HG02798 (cell line): ENCODE measurements at regions not wholly inside any gene's neighbourhood (a gene's known extent, or its start where the extent isn't known, plus 50 kb on each side); places are given as distances from the start of the nearest gene placed in this dataset.
"Not testable (repeated sequence)": the region's sequence is repeated elsewhere in the genome, so short reads cannot be mapped to it uniquely, and the experiment has no call there.

Experiments used
- ATAC-seq: cut with Tn5 transposase; IDR thresholded peaks from one replicate; pipeline ENCODE4 v1.9.1; 2021; ENCODE audit warnings: mild to moderate bottlenecking; ENCODE audit not compliant: unreplicated experiment, poor library complexity

DNA sequence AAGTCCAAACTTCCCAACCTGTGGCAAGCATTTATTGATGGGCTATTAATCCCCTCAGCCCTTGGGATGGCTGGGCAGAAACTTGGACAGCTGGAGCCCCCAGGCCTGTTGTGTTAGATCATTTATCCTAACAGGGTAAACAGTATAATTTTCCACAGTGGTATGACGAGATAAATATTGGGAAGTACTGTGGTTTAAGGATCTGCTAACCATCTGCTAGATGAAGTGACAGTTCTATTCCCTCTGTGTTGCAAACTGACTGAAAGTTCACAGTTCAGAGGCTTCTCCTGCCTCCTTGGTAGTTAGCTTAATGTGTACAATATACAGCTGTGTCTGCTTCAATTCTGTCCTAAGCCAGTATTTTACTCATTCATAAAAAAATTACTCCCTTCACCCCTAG is 127.5 kb upstream of the CHODL start:
- no peak for ATAC-seq

DNA sequence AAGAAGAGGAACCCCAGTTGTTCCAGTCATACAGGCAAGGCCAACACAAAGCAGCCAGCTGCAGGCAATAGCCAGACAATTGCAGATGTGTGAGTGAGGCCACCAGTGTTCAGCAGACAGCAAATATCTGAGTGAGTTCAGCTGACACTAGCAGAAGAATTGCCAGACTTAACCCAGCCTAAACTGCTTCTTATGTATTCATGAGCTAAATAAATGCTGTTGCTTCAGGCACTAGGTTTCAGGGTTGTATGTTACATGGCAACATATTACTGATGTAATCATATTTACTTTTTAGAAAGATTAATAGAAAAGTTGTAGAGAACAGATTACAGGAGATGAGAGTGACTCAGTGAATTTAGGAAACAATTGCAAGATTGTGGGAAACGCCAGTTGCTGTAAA is 129.8 kb upstream of the CHODL start:
- ATAC-seq: no peak

DNA sequence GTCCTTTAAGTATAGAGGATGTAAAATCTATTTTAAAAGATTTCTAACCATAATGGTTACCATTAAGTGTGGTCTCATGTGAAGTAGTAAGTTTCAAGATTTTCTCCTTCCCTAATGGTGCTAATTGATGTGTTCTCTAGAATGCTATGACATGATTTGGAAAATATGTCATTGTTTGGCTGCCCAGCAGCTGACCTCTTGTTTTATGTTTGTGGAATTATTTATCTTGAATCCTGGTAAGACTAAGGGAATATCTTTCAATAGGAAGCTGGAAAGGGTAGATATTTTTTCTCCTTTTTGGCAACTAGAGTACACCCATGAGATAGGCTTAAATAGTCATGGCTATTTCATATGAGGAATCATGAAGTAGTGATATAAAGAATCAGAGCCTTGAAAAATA is 139.8 kb upstream of the CHODL start:
- no peak for ATAC-seq

DNA sequence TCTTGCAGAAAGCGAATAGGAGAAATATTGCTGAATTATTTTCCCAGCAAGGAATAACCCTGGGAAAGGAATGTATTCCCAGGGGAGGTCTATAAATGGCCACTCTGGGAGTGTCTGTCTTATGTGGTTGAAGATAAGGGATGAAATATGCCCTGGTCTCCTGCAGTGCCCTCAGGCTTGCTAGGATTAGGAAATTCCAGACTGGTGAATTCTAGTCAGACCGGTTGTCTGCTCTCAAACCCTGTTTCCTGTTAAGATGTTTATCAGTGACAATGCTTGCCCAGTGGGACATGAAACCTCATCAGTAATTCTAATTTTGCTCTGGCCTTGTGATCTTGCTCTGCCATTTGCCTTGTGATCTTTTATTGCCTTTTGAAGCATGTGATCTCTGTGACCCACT is 148.2 kb upstream of the CHODL start:
- not testable (repeated sequence) for ATAC-seq

DNA sequence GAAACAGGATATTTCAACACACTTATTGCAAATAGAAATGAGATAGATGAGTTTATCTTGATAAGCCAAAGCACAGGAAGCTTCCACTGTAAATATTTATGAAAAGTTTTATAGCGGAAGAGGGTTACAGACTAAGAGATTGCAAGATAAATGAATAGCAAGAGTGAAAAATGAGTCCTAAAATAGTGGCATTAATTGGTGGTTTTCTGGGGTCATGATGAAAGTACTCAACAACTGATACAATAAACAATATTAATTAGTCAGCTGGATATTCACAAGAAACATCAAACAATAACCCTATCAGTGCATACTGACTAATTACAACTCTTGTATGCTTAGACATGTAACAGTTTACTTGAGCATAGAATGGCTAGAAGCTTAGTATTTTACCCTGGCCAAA is 154.8 kb upstream of the CHODL start:
- ATAC-seq: no peak

DNA sequence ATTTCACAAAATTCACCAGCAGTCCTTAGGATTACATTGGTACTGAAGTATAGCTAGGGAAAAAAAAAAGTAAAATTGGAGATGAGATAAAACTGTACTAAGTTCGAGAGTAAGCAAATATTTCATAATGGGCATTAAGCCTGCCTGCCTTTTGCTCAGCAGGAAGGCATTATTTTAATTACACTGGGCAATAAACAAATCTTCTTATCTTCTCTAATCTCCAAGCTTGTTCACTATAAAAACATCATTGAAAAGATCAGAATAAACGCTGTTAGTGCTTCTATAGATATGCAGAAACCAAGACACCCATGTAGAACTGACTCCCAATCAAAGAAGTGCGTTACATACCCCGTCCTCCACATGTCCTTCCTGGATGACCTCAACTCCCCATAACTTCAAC is 174.2 kb upstream of the CHODL start:
- ATAC-seq: no peak

DNA sequence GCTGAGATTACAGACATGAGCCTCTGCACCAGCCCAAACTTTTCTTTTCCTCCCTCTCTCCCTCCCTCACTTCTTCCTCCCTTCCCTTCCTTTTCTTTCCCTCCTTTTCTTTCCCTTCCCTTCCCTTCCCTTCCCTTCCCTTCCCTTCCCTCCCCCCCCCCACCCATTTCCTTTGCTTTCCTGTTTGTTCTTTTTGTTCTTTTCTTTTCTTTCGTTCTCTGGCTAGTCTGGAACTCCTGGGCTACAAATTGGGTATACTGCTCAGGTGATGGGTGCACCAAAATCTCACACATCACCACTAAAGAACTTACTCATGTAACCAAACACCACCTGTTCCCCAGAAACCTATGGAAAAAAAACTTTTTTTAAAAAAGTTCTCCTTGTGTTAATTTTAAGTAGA is 174.8 kb upstream of the CHODL start:
- no peak for ATAC-seq

DNA sequence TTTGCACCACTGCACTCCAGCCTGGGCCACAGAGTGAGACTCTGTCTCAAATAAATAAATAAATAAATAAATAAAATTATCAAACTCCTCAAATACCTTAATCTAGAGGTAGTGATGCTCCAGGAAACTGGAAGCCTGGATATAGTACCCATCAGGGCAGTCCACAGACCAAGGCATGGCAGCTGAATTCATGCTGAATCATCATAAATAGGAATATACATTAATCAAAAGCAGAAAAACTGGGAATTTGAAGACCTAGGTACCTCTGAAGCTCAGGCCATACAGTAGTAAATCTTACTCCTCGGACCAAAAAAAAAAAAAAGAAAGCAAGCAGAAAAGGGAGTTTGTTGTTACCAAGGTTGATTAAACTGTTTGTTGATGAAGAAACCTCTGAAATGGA is 184.2 kb upstream of the CHODL start:
- ATAC-seq: no peak

DNA sequence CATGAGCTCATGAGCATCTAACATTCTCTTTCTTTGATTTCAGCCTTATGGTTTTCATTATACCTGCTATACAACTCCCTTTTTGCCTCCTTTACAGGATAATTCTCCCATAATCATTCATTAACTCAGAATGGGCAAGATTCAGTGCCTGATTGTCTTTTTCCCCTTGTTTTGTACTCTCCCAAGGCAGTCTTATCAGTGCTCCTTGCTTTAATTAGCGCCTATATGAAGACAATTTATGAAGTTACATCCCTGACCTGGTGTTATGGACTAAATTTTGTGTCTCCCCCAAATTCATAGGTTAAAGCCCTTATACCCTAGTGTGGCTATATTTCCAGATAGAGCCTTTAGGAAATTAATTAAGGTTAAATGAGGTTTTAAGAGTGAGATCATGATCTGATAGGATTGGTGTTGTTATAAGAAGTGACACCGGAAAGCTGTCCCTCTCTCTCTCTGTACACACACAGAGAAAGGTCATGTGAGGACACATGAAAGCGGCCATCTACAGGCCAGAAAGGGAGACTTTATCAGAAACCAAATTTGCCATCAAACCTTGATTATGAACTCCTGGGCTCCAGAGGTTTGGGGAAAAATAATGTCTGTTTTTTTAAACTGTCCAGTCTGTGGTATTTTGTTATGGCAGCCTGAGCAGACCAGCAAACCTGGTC is 185.8 kb upstream of the CHODL start:
- no peak for ATAC-seq

DNA sequence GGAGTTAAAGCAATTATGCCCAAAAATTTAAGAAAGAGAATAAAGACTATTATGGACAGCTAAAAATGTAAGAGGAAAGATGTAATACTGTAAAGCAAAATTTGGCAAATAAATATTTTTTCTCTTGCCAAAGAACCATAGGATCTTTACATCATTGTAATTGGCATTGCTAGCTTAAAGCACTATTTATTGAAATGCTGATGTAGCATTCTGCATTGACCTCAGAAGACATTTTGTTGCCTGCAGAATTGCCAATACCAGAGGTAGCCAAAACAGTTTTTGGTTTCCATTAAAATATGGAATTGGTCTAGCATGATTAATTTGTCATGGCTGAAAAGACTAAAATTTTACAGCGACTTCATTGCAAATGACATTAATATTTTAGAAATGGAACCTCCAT is 191.5 kb upstream of the CHODL start:
- ATAC-seq: no peak

DNA sequence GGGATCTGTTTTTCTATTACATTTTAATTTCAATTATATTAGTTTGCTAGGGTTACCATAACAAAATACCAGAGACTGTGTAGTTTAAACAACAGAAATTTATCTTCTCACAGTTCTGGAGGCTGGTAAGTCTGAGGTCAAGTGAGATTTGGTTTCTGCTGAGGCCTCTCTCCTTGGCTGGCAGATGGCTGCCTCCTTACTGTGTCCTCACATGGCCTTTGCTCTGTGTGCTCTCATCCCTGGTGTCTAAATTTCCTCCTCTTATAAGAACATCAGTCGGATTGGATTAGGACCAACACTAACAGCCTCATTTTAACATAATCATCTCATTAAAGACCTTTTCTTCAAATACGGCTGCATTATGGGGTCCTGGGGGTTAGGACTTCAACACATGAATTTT is 195.2 kb upstream of the CHODL start:
- ATAC-seq: no peak

DNA sequence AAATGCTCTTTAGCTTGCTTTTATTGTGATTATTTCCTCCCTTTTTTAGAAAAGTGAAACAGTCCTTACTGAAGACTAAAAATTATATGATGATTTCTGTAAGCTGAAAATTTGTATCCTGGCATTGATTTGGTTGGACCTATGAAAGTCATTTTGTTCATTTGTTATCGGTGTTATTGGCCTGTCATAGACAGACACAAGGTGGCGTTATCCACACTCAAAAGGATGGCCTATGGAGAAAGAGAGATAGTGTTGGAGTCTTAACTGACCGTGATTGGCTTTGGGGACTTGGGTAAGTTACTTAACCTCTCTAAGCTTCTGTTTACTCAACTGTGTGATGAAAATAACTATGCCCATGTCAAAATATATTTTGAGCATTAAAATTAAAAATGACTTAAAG is 203.6 kb upstream of the CHODL start:
- ATAC-seq: no peak

DNA sequence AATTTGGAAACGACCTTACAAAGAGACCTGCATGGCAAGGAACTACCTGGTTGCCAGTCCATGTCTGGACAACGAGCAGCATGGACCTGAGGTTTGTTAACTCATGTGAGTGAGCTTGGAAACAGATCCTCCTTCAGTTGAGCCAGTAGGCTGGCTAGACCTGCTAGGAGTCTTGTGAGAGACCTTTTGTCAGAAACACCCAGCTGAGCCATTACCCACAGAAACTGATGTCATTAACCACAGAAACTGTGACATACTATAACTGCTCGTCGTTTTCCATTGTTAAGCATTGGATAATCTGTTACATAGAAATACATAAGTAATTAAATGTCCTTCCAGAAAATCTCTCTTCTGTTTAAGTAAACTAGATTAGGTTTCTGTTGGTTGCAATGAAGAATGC is 211.1 kb upstream of the C21orf91 start:
- peak; percentile 59 for ATAC-seq

DNA sequence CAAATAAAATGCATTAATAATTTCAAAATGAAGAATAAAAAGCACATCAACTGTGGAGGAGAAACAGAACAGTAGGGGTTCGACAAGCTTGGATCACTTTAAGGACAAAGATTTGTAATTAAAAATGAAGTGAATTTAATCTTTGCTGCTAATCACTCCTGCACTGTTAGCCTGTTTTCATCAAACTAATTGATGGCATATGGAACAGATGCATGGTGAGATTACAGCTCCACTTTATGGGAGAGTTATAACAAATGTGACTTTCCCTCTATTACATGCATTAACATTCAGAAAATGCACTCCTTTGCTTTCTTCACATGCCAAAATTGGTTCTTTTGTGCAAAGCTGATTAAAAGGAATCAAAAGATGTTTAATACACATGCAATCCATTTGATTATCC is 207.2 kb upstream of the C21orf91 start:
- ATAC-seq: no peak

DNA sequence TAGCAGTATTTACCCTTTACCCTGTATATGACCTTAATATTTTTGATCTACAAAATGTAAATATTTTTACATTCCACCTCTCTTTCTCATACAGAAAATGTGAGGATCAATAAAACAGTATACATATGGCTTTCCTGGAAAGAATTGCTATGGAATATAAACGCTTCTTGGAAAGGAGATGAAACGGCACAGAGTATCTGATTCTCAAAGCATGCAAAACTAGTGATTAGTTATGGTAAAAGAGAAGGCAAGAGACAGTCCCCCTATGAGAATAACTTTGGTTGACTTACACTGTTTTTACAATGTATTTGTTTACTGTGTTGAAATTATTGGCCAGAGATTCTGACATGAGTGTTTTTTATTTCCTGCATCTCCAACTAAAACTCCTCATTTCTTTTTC is 204.6 kb upstream of the C21orf91 start:
- no peak for ATAC-seq

DNA sequence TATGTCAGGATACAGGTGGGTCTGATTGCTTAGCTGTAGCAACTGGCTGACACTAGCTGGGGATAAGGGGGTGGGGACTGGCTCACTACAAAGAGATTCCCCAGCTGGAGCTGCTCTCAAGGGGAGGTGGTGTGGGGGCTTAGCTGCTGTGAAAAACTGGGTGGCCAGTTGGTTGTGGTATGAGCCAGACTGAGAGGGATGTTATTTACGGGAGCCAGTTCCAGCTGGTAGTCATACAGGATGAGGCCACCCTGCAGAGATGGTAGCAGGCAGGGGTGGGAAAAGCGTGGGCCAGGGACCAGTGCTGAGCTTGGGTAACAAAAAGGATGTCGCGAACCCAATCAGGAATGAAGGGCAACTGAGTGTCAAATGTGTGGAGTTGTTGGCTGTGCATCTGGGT is 204.0 kb upstream of the C21orf91 start:
- ATAC-seq: no peak

DNA sequence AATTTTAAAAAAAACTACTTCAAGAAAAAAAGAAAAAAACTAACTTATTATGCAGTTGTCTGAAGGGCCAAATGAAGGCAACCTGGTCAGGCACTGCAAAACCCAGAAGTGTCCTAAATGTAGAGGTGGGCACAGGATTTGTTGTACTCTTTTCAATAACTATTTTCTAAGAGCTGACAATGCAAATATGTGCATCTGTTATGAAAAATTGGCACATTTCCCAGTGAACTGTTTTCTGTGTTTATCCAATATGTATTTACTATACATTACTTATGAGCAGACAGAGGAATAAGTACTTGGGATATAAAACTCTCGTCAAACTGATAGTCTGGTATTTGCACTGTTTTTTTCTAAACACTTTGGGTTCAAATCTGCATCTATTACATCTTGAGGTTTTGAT is 188.0 kb upstream of the C21orf91 start:
- no peak for ATAC-seq

DNA sequence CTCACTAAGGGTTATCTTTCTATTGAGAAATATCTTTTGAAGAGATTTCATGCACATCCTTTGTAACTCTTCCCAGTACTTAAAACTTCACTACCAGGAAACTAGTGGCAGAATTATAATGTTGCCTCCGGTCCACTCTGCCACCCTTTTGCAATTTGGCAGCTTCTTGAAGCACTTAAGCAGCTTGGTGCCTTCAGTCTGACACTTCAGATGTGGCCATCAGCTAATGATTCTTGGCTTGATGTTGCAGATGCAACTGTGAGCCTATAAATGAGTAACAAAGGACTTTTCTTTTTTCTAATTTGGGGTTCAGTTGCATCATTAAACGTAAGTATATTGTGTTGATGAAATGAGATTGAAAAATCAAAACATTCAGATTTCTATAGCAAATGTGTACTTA is 187.5 kb upstream of the C21orf91 start:
- no peak for ATAC-seq

DNA sequence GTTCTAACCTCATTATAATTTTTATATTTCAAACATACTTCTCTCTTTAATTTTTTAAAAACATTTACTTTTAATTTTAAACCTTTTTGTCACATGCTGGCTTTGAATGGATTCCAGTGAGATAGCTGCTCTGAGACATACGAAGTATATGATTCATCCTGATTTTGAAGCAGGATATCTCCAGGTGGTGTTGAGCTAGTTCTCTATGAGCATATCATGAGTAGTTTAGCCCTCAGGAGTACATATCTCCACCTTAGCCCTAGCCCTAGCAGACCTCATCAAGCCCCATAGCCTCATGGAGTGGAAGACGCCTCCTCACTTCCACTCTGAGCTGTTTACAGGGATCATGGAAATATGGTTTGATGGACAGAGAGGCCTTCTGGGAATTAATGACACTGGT is 183.2 kb upstream of the C21orf91 start:
- ATAC-seq: no peak

DNA sequence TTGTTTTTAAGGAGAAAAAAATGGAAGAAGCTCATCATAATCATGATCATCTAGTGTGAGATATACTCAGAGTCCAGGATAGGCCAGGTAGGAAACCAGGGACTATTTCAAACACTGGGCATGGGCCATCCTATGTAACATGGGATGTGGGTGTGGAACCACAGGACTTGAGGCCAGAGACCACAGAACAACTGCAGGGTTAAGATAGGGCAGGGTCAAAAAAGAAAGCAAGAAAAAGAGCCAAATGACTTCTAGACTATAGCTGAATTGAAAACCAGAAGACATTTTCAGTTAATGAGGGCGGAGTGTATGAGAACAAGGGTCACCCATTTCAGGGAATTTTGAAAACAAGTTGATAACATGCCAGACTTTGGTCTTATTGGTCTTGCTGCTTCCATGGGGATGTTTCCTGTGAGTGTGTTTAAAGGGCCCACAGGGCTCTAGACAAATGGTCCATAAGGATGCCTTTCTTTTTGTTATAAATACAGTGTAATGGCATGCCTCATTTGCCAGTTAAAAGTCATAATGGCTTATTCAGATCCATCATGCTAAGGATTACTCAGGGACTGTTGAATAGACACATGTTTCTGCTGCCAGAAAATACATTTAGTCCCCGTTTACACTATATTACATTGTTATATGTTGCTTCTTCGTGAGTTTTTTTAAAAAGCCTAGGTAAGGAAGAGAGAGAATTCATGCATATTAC is 182.0 kb upstream of the C21orf91 start:
- no peak for ATAC-seq

DNA sequence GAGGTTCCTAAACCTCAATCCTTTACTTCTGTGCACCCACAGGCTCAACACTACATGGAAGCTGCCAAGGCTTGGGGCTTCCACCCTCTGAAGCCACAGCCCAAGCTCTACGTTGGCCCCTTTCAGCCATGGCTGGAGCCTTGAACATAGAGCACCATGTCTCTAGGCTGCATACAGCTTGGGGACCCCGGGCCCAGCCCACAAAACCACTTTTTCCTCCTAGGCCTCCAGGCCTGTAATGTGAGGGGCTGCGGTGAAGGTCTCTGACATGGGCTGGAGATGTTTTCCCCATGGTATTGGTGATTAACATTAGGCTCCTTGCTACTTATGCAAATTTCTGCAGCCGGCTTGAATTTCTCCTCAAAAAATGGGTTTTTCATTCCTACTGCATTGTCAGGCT is 179.4 kb upstream of the C21orf91 start:
- not testable (repeated sequence) for ATAC-seq

DNA sequence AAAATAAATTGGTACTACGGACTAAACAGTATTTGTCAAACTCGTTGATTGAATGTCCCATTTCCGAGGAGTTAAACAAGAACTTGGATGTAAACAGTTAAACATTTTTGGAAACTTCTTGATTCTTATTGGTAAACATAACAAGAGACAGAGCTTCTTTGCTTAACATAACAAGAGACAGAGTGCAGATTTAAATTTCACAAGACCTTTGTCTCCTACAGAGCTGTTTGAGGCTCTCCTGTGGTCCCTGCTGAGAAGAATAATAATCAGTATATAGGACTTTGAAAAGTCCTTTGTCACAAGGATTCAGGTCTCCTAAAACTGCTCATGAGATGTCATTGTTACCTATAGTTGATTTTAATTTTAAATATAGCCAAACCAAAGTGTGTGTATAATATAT is 170.6 kb upstream of the C21orf91 start:
- no peak for ATAC-seq
